A549 (cell line): ENCODE measurements at regions not wholly inside any gene's neighbourhood (a gene's known extent, or its start where the extent isn't known, plus 50 kb on each side); places are given as distances from the start of the nearest gene placed in this dataset.

Experiments used
- ATAC-seq, 2 experiments: fragments of 200-7000 bp in 1 of 2; fragments of >200 bp in 1 of 2; cut with Nextera tagmentation in 1 of 2; cut with Tn5 transposase in 1 of 2; 3 replicates each; pipeline versions ENCODE4 v1.8.0 to v1.9.1; 2018 to 2020; ENCODE audit warnings: mild to moderate bottlenecking in 1 of 2, moderate library complexity in 1 of 2
- CTCF ChIA-PET: fragments of 300-600 bp; sonication (Branson Sonifier 250); formaldehyde crosslinking; extraction: SDS; loops from one replicate; lab custom pipeline; 2021; ENCODE audit warnings: antibody characterized with exemption, inconsistent platforms; lab: Yijun Ruan, JAX
- POLR2A ChIA-PET: fragments of 350-600 bp; formaldehyde crosslinking; extraction: SDS; loops from one replicate; lab custom pipeline; 2021; ENCODE audit warnings: antibody characterized with exemption, inconsistent platforms; lab: Yijun Ruan, JAX
- DNase-seq, 2 experiments: peaks; one replicate each; pipeline versions ENCODE4 v3.0.0 to v3.0.0-alpha.2; 2011 to 2016; ENCODE audit warnings: low read depth in 1 of 2, low spot score in 1 of 2
- FAIRE-seq: peaks from 2 replicates; lab custom pipeline; 2011; peaks lifted over from hg19 to GRCh38; lab: Jason Lieb, UNC
- H3K27ac ChIP-seq, 2 experiments: fragments of >200 bp; sonication (Bioruptor Twin); formaldehyde crosslinking; 3 replicates each; pipeline ENCODE4 v1.5.1; 2016 to 2017
- H3K4me1 ChIP-seq: fragments of >200 bp; sonication (Bioruptor Twin); formaldehyde crosslinking; 3 replicates; pipeline ENCODE4 v1.6.1; 2016
- H3K4me2 ChIP-seq: fragments of >200 bp; sonication (Bioruptor Twin); formaldehyde crosslinking; 3 replicates; pipeline ENCODE4 v1.6.1; 2016
- H3K4me3 ChIP-seq: fragments of >200 bp; sonication (Bioruptor Twin); formaldehyde crosslinking; 3 replicates; pipeline ENCODE4 v1.5.1; 2016
- H3K9me3 ChIP-seq: fragments of >200 bp; sonication (Bioruptor Twin); formaldehyde crosslinking; 3 replicates; pipeline ENCODE4 v1.6.1; 2016
- CBX8 ChIP-seq: fragments of 200-600 bp; sonication (generic); IDR thresholded peaks from 2 replicates; pipeline ENCODE4 v1.6.1; 2016
- CHD4 ChIP-seq: fragments of 200-600 bp; sonication (generic); IDR thresholded peaks from 2 replicates; pipeline ENCODE4 v1.6.1; 2016; ENCODE audit warnings: antibody characterized with exemption, mild to moderate bottlenecking, borderline replicate concordance
- CTCF ChIP-seq: fragments of >200 bp; sonication (Bioruptor Twin); formaldehyde crosslinking; IDR thresholded peaks from 3 replicates; pipeline ENCODE4 v1.5.1; 2016
- HMGXB4 ChIP-seq: fragments of 250-450 bp; sonication (Bioruptor Pico); IDR thresholded peaks from 2 replicates; pipeline ENCODE4 v1.5.0; 2021; ENCODE audit warnings: mild to moderate bottlenecking, moderate library complexity, borderline replicate concordance
- MAX ChIP-seq: IDR thresholded peaks from 2 replicates; pipeline ENCODE4 v1.6.1; 2012
- MYC ChIP-seq: IDR thresholded peaks from 2 replicates; pipeline ENCODE4 v1.6.1; 2012; ENCODE audit warnings: mild to moderate bottlenecking, inconsistent platforms, low read length, improper control_type of control experiment, borderline replicate concordance
- PHF8 ChIP-seq: fragments of 200-600 bp; sonication (generic); IDR thresholded peaks from 2 replicates; pipeline ENCODE4 v1.6.1; 2016; ENCODE audit warnings: low read depth, mild to moderate bottlenecking, antibody characterized with exemption, moderate library complexity, borderline replicate concordance
- RAD21 ChIP-seq, 2 experiments: fragments of >200 bp in 1 of 2; sonication (Bioruptor Twin) in 1 of 2; formaldehyde crosslinking in 1 of 2; IDR thresholded peaks in 1 of 2; conservative IDR thresholded peaks in 1 of 2; 2 replicates in 1 of 2; 3 replicates in 1 of 2; pipeline ENCODE4 v1.6.1; 2012 to 2018; ENCODE audit warnings: inconsistent platforms in 1 of 2
- REST ChIP-seq: fragments of 200-600 bp; sonication (generic); IDR thresholded peaks from 2 replicates; pipeline ENCODE4 v1.6.1; 2016; ENCODE audit warnings: antibody characterized with exemption, mild to moderate bottlenecking, moderate library complexity
- TFCP2L1 ChIP-seq: fragments of 250-450 bp; sonication (Bioruptor Pico); IDR thresholded peaks from 2 replicates; pipeline ENCODE4 v1.5.0; 2021; ENCODE audit warnings: mild to moderate bottlenecking
- WGBS: methylation state at CpG from one replicate; pipeline ENCODE4 v1.1.6; 2017; ENCODE audit errors: missing lambda C conversion rate; 5-methylcytosine and 5-hydroxymethylcytosine counted together

GRCh38 chr5:101943784-101944183, 352.3 kb downstream of the SLCO4C1 start:
- H3K4me3 ChIP-seq, result no peak overlapping the region
- TF ChIP-seq HMGXB4 (CRISPR knock-in tag) (no peak), PHF8 (no peak), CTCF (no peak), TFCP2L1 (CRISPR knock-in tag) (no peak), REST (no peak), CHD4 (no peak)
- TF ChIP-seq, all 56 proteins: peak for 0
- H3K4me1 ChIP-seq, result no peaks in the 10 kb centered on the region
- CTCF ChIA-PET, result no interaction called here
- no peak for FAIRE-seq
- 10% methylated on average over 1 of the region's 1 CpG for WGBS
- no peak overlapping the region for H3K27ac ChIP-seq
- H3K4me2 ChIP-seq, result no peak overlapping the region
- POLR2A ChIA-PET, result no interaction called here
- DNase-seq, result no peak
- no peak for ATAC-seq
- no peaks in the 10 kb centered on the region for H3K9me3 ChIP-seq

GRCh38 chr5:101942321-101942882, 353.7 kb downstream of the SLCO4C1 start:
- DNase-seq (peak in 1 of 2 experiments; percentile 45), ATAC-seq (peak in 1 of 2 experiments; percentile 78; a peak in 4 of 6 replicates), FAIRE-seq (no peak)
- no peaks in the 10 kb centered on the region for H3K4me1 ChIP-seq
- ChIA-PET CTCF (interaction anchor here (0.9 to 1.2 kb wide), 2 partner anchors 27 to 36 kb away, joined by 3 read pairs; no protein-coding TSS in a partner anchor), POLR2A (no interaction called here)
- H3K9me3 ChIP-seq, result no peaks in the 10 kb centered on the region
- TF ChIP-seq MAX (no peak), CTCF (peak; percentile 36; the same call in 2 of the 3 replicates), RAD21 (conservative IDR thresholded peaks at IDR 0.05 in 1 of 2, IDR thresholded peaks at IDR 0.05 in 1 of 2) (peak; percentile 29 to 54; a peak in 2 of 5 replicates)
- no peak overlapping the region for H3K27ac ChIP-seq
- no peak overlapping the region for H3K4me2 ChIP-seq
- no peak overlapping the region for H3K4me3 ChIP-seq
- WGBS, result 38% methylated on average over 8 of the region's 8 CpGs

GRCh38 chr5:101937041-101937440, 359.0 kb downstream of the SLCO4C1 start:
- FAIRE-seq (no peak), DNase-seq (no peak), ATAC-seq (no peak)
- ChIA-PET POLR2A (no interaction called here), CTCF (no interaction called here)
- Histone ChIP-seq H3K4me2 (no peak overlapping the region), H3K4me3 (no peak overlapping the region), H3K9me3 (no peaks in the 10 kb centered on the region), H3K4me1 (no peaks in the 10 kb centered on the region), H3K27ac (no peak overlapping the region)
- 35% methylated on average over 2 of the region's 2 CpGs for WGBS
- no peak for TF ChIP-seq MYC
- TF ChIP-seq CBX8, result no peak
- TF ChIP-seq, all 56 proteins: peak for 0
